HepG2 (cell line): ENCODE measurements at regions not wholly inside any gene's neighbourhood (a gene's known extent, or its start where the extent isn't known, plus 50 kb on each side); places are given as distances from the start of the nearest gene placed in this dataset.

Source experiments
- ATAC-seq: fragments of 200-7000 bp; cut with Tn5 transposase; 3 replicates; pipeline ENCODE4 v1.9.1; 2020; ENCODE audit warnings: mild to moderate bottlenecking, moderate library complexity
- BruUV-seq: library from RNA; stranded (reverse); fragments of 400-500 nt; replicated peaks from 2 replicates; lab custom pipeline; 2021; lab: Mats Ljungman, UMichigan
- CTCF ChIA-PET: fragments of 300-600 bp; formaldehyde crosslinking; extraction: SDS; loops from one replicate; lab custom pipeline; 2021; ENCODE audit warnings: low total read pairs, inconsistent platforms, low intra/inter-chr PET ratio; lab: Yijun Ruan, JAX
- POLR2A ChIA-PET: fragments of 350-600 bp; sonication (Branson Sonifier 250); formaldehyde crosslinking; loops from one replicate; lab custom pipeline; 2020; ENCODE audit warnings: antibody characterized with exemption, inconsistent platforms; lab: Yijun Ruan, JAX
- DNase-seq: peaks from one replicate; pipeline ENCODE4 v3.0.0-alpha.2; 2015; ENCODE audit warnings: low spot score
- FAIRE-seq: peaks from 3 replicates; lab custom pipeline; 2011; peaks lifted over from hg19 to GRCh38; lab: Jason Lieb, UNC
- H2AFZ ChIP-seq: one replicate; pipeline ENCODE4 v1.6.1; 2011; ENCODE audit warnings: low read length, inconsistent platforms
- H3K27ac ChIP-seq: fragments of 300-600 bp; 3 replicates; pipeline ENCODE4 v1.8.0; 2011; ENCODE audit warnings: mixed run types, mild to moderate bottlenecking, mixed read lengths, low read length, inconsistent platforms; ENCODE audit not compliant: insufficient read depth; ENCODE audit errors: extremely low read length
- H3K27me3 ChIP-seq, 2 experiments: fragments of 200-600 bp in 1 of 2; 2 replicates in 1 of 2; 3 replicates in 1 of 2; pipeline versions ENCODE4 v1.6.0 to v1.8.0; 2011; ENCODE audit warnings: low read length in 2 of 2, mild to moderate bottlenecking in 2 of 2, moderate library complexity in 2 of 2, inconsistent platforms in 1 of 2; ENCODE audit not compliant: insufficient read depth in 2 of 2, control insufficient read depth in 1 of 2
- H3K36me3 ChIP-seq, 2 experiments: fragments of 200-600 bp in 1 of 2; replicated peaks in 1 of 2; 2 replicates in 1 of 2; 3 replicates in 1 of 2; pipeline versions ENCODE4 v1.5.1 to v1.8.0; 2011; ENCODE audit warnings: low read length in 2 of 2, inconsistent platforms in 1 of 2; ENCODE audit not compliant: insufficient read depth in 2 of 2, control insufficient read depth in 1 of 2
- H3K4me1 ChIP-seq: 2 replicates; pipeline ENCODE4 v1.5.1; 2012; ENCODE audit warnings: low read length, inconsistent platforms; ENCODE audit not compliant: insufficient read depth
- H3K4me2 ChIP-seq: 2 replicates; pipeline ENCODE4 v1.6.0; 2011; ENCODE audit warnings: low read depth, low read length, inconsistent platforms
- H3K4me3 ChIP-seq, 3 experiments: fragments of 200-600 bp in 1 of 3; sonication (generic), shearing (Covaris generic) in 1 of 3; replicated peaks in 1 of 3; 2 replicates each; pipeline ENCODE4 v1.5.1; 2011 to 2016; ENCODE audit warnings: low read length in 3 of 3, inconsistent platforms in 2 of 3, low read depth in 2 of 3, mild to moderate bottlenecking in 2 of 3, control low read depth in 1 of 3, mixed read lengths in 1 of 3; ENCODE audit not compliant: insufficient read depth in 1 of 3
- H3K79me2 ChIP-seq: one replicate; pipeline ENCODE4 v1.6.1; 2011; ENCODE audit warnings: low read length, inconsistent platforms; ENCODE audit not compliant: insufficient read depth
- H3K9ac ChIP-seq: 2 replicates; pipeline ENCODE4 v1.6.0; 2011; ENCODE audit warnings: mild to moderate bottlenecking, low read depth, low read length, inconsistent platforms; ENCODE audit not compliant: insufficient read depth
- H3K9me3 ChIP-seq: 2 replicates; pipeline ENCODE4 v1.5.1; 2012; ENCODE audit warnings: mild to moderate bottlenecking, low read length
- H4K20me1 ChIP-seq: 2 replicates; pipeline ENCODE4 v1.6.0; 2011; ENCODE audit warnings: inconsistent platforms, mild to moderate bottlenecking, low read length, moderate library complexity; ENCODE audit not compliant: insufficient read depth
- FLYWCH1 ChIP-seq: sonication (generic); formaldehyde crosslinking; IDR thresholded peaks from 2 replicates; pipeline ENCODE4 v1.8.1; 2023; ENCODE audit warnings: mild to moderate bottlenecking, missing genetic modification reagents
- NPAS2 ChIP-seq: sonication (generic); formaldehyde crosslinking; IDR thresholded peaks from 2 replicates; pipeline ENCODE4 v1.8.0; 2022; ENCODE audit warnings: mild to moderate bottlenecking, missing genetic modification reagents, borderline replicate concordance
- RFX1 ChIP-seq: fragments of 450-650 bp; IDR thresholded peaks from 2 replicates; pipeline ENCODE4 v1.6.1; 2017
- ZXDC ChIP-seq: sonication (generic); formaldehyde crosslinking; IDR thresholded peaks from 2 replicates; pipeline ENCODE4 v1.5.0; 2020; ENCODE audit warnings: mild to moderate bottlenecking, missing genetic modification reagents
- WGBS: methylation state at CpG from one replicate; pipeline ENCODE4 v1.1.6; 2017; ENCODE audit warnings: low lambda C conversion rate; 5-methylcytosine and 5-hydroxymethylcytosine counted together
- in situ Hi-C: cut with HindIII; loops from 2 replicates; pipeline ENCODE4 v1.10.0; 2017; ENCODE audit warnings: low pct_unique_long_range_greater_than_20kb; ENCODE audit not compliant: extremely low pct_ligation_motif_present
- intact Hi-C: fragments of 100-400 bp; cut with micrococcal nuclease; formaldehyde crosslinking; loops from one replicate; pipeline ENCODE4 v1.10.0; 2022; ENCODE audit not compliant: unreplicated experiment
- TF ChIP-seq, protein P1 (sequence below): sonication (generic); formaldehyde crosslinking; IDR thresholded peaks from 2 replicates; pipeline ENCODE4 v1.4.0; 2020; ENCODE audit warnings: missing genetic modification reagents

- TF ChIP-seq FLYWCH1 (CRISPR knock-in tag): no peak
- TF ChIP-seq, protein P1, sequence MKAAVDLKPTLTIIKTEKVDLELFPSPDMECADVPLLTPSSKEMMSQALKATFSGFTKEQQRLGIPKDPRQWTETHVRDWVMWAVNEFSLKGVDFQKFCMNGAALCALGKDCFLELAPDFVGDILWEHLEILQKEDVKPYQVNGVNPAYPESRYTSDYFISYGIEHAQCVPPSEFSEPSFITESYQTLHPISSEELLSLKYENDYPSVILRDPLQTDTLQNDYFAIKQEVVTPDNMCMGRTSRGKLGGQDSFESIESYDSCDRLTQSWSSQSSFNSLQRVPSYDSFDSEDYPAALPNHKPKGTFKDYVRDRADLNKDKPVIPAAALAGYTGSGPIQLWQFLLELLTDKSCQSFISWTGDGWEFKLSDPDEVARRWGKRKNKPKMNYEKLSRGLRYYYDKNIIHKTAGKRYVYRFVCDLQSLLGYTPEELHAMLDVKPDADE (CRISPR knock-in tag): no peak
- TF ChIP-seq RFX1: no peak
- no peak for TF ChIP-seq ZXDC (CRISPR knock-in tag)
These were observed 128.0 kb upstream of the MTPN start (continued) for GRCh38 chr7:136105191-136105590.

GRCh38 chr7:136104269-136104603 is 127.1 kb upstream of the MTPN start:
- in situ Hi-C loops: no loop called here
- H3K4me2 ChIP-seq: no peak overlapping the region
- no peaks in the 10 kb centered on the region for H3K9me3 ChIP-seq
- no peak for TF ChIP-seq NPAS2 (CRISPR knock-in tag)
- no peaks in the 10 kb centered on the region for H4K20me1 ChIP-seq
- no peak overlapping the region for H3K4me3 ChIP-seq
- DNase-seq (no peak), ATAC-seq (no peak), FAIRE-seq (no peak)
- no peaks in the 10 kb centered on the region for H3K79me2 ChIP-seq
- BruUV-seq: no TSS peak
- H3K27ac ChIP-seq: no peak overlapping the region
- H3K9ac ChIP-seq: no peak overlapping the region
- H3K27me3 ChIP-seq: 0 out of 5 replicates have a peak, but pooled peaks cover 0 to 1% of the 10 kb centered on the region in 2 experiments
- H3K4me1 ChIP-seq: no peaks in the 10 kb centered on the region
- WGBS: 5% methylated on average over 2 of the region's 2 CpGs
- ChIA-PET CTCF (no interaction called here), POLR2A (no interaction called here)
- intact Hi-C loops: no loop called here
- no peak overlapping the region for H2AFZ ChIP-seq
- no peaks in the 10 kb centered on the region for H3K36me3 ChIP-seq
